ENCODE measurements at regions not wholly inside any gene's neighbourhood (a gene's known extent, or its start where the extent isn't known, plus 50 kb on each side); places are given as distances from the start of the nearest gene placed in this dataset.

DNA sequence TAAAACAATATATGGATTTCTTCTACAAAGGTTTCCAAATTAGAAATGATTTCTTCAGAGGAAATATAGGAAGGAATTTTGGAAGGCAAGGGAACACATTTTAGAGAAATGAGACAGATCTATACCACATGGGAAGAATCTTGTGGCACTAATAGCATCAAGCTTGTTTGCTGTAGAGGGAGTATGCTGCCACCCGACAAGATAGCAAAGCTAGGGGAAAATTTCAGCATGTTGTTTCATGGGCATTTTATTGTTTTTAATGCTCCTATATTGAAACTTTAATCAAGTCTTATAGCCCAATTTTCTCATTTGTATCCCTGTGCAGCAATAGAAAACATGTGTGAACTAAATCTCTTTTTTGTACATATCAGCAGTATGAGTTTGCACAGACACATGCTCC is 551.7 kb upstream of the INTU start:
- no peak for TF ChIP-seq EZH2 (IDR thresholded peaks at IDR 0.05; ENCODE audit: borderline replicate concordance, insufficient read depth, low read depth, low read length, poor library complexity, severe bottlenecking)
- no peak for TF ChIP-seq CTCF (IDR thresholded peaks at IDR 0.05)

All from B cell (primary cell).